IMR-90 (cell line): ENCODE measurements at regions not wholly inside any gene's neighbourhood (a gene's known extent, or its start where the extent isn't known, plus 50 kb on each side); places are given as distances from the start of the nearest gene placed in this dataset.

ENCODE experiments used
- MAFK ChIP-seq: IDR thresholded peaks from 2 replicates; pipeline ENCODE4 v1.6.1; 2012; ENCODE audit warnings: low read depth, low read length, improper control_type of control experiment
- POLR2A ChIP-seq: IDR thresholded peaks from 2 replicates; pipeline ENCODE4 v1.6.1; 2012; ENCODE audit warnings: mild to moderate bottlenecking, low read depth, low read length
- RAD21 ChIP-seq: IDR thresholded peaks from 2 replicates; pipeline ENCODE4 v1.6.1; 2012; ENCODE audit warnings: low read length, improper control_type of control experiment

GRCh38 chr2:53437371-53437770 is 330.2 kb upstream of the CHAC2 start:
- no peak for TF ChIP-seq RAD21
- no peak for TF ChIP-seq MAFK
- no peak for TF ChIP-seq POLR2A
